Mammary epithelial cell (primary cell): ENCODE measurements at regions not wholly inside any gene's neighbourhood (a gene's known extent, or its start where the extent isn't known, plus 50 kb on each side); places are given as distances from the start of the nearest gene placed in this dataset.

Experiments used
- CTCF ChIP-seq, 2 donors: IDR thresholded peaks in 1 of 2; conservative IDR thresholded peaks in 1 of 2; 2 replicates each; pipeline ENCODE4 v1.5.1; 2011 to 2012; ENCODE audit warnings: inconsistent platforms in 2 of 2, low read length in 2 of 2, mild to moderate bottlenecking in 2 of 2, control low read depth in 1 of 2, low read depth in 1 of 2; ENCODE audit not compliant: insufficient read depth in 1 of 2; ENCODE audit errors: extremely low read depth in 1 of 2
- EZH2 ChIP-seq: IDR thresholded peaks from 2 replicates; pipeline ENCODE4 v1.6.1; 2012; ENCODE audit warnings: low read length, inconsistent platforms, borderline replicate concordance

- TF ChIP-seq CTCF (conservative IDR thresholded peaks at IDR 0.05 in 1 of 2, IDR thresholded peaks at IDR 0.05 in 1 of 2; ENCODE audit: extremely low read depth in 1 of 2, insufficient read depth in 1 of 2, low read depth in 1 of 2, low read length in 2 of 2): no peak
- no peak for TF ChIP-seq EZH2
Observed at GRCh38 chr3:66098436-66098835, 59.7 kb upstream of the MAGI1 start.
